HFF-Myc (cell line): ENCODE measurements at regions not wholly inside any gene's neighbourhood (a gene's known extent, or its start where the extent isn't known, plus 50 kb on each side); places are given as distances from the start of the nearest gene placed in this dataset.

Experiments used
- DNase-seq: peaks from one replicate; pipeline ENCODE4 v3.0.0-alpha.2; 2011; ENCODE audit warnings: low read depth; ENCODE audit errors: extremely low read depth
- H3K4me3 ChIP-seq: replicated peaks from 2 replicates; pipeline ENCODE4 v1.5.1; 2011; ENCODE audit warnings: low read depth, mild to moderate bottlenecking, control low read depth, low read length
- TF ChIP-seq, protein P1 (sequence below): IDR thresholded peaks from 2 replicates; pipeline ENCODE4 v1.5.1; 2012; ENCODE audit warnings: mild to moderate bottlenecking, low read depth, low read length, control low read depth; ENCODE audit errors: missing control alignments

DNA sequence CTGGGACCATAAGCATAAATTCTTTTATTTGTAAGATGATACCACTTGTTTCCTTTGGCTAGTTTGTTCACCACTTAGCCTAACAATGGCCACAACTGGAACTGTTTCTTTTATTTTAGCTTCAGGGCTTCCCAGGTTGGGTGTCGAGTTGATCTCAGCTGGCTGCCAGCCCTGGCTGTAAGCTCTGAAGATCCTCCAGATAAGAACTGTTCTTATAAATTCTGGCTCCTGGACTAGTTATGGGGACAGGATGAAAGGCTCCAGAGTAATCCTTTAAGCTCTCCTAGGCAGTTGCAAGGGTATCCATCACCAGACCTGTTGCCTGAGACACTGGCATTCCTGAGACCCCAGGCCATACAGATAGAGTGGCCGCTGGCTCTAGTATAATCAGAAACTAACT, 129.4 kb upstream of the ACSL4 start:
- DNase-seq: no peak
- TF ChIP-seq, protein P1, sequence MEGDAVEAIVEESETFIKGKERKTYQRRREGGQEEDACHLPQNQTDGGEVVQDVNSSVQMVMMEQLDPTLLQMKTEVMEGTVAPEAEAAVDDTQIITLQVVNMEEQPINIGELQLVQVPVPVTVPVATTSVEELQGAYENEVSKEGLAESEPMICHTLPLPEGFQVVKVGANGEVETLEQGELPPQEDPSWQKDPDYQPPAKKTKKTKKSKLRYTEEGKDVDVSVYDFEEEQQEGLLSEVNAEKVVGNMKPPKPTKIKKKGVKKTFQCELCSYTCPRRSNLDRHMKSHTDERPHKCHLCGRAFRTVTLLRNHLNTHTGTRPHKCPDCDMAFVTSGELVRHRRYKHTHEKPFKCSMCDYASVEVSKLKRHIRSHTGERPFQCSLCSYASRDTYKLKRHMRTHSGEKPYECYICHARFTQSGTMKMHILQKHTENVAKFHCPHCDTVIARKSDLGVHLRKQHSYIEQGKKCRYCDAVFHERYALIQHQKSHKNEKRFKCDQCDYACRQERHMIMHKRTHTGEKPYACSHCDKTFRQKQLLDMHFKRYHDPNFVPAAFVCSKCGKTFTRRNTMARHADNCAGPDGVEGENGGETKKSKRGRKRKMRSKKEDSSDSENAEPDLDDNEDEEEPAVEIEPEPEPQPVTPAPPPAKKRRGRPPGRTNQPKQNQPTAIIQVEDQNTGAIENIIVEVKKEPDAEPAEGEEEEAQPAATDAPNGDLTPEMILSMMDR: no peak
- H3K4me3 ChIP-seq: no peak overlapping the region

DNA sequence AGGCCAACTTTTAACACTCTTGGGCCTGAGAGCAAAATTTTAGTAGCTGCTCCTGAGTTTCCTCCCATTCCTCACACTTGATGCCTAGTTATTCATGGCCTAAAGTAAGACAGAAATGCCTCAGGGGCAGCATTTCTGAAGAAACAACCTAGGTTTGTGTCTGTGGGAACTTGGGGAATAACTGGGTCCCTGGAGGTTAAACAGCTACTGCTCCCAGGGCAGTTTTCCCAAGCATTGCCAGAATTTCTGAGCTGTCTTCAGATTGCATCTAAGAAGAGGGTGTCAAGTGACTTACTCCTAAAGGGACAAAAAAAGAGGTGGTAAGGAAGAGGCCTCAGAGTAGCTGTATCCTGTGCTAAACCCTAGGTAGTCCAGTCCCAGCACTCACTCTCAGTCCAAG, 130.8 kb upstream of the ACSL4 start:
- no peak for DNase-seq
- no peak overlapping the region for H3K4me3 ChIP-seq
- TF ChIP-seq, protein P1: no peak

DNA sequence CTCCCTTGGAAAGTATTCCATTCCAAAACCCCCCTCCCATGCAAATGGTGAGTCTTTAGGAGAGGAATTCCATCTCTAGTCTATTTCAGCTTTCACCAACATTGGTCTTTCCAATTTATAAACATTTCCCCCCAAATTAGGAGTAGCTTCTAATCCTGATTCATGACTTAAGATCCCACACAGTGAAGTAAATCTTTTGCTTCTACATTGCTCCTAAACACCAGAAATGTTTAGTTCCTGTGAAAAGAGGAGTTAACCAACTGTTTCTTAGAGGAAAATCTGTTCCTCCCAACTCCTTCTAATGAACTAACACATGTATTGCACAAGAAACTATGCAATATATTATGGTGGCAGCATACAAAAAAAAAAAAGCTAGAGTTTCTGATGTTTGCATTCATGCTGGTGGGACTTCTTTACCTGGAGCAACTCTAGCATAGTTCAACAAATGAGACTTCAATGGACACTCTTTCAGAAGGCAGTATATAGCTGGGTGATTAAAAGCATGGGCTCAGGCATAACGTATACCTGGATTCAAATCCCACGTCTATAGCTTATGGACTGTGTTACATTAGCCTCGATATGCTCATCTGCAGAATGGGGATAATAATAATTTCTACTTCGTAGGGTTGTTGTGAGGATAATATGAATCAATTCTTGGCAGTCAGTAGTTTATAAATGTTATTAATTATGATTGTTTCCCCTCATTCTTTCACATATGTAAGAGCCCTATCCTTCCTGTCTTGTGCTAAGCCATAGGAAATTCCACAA, 131.6 kb upstream of the TMEM164 start:
- TF ChIP-seq, protein P1: no peak
- H3K4me3 ChIP-seq: no peak overlapping the region
- no peak for DNase-seq

DNA sequence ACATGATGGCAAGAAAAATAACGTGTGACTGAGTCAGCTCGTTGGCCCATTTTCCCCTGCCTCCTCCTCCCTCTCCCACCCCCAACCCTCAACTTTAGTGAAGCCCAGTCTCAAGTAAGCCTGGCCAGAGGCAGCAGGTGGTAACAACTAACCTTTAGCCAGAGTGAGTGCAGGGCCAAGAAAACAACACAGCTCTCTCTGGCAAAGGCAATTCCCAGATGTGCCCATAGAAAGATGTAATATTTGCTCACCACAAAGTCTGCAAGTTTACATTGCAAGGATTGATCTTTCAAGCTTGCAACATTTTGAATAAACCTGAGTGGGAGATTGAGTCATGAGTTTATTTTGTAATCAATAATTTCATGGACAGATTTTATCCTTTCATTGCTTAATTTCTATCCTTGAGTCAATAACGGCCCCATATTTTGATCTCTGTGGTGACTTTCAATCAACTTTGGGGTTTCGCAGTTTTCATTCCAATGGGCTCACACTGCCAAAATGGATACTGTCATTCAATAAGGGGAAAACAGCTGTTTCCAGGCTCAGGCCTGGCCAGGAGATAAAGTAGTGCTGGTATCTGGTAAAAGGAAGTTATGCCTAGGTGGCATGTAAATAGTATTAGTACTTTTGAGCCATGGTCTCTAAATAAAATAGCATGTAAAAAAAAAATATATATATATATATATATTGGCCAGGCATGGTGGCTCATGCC, 130.7 kb upstream of the TMEM164 start:
- TF ChIP-seq, protein P1: no peak
- no peak overlapping the region for H3K4me3 ChIP-seq
- no peak for DNase-seq

DNA sequence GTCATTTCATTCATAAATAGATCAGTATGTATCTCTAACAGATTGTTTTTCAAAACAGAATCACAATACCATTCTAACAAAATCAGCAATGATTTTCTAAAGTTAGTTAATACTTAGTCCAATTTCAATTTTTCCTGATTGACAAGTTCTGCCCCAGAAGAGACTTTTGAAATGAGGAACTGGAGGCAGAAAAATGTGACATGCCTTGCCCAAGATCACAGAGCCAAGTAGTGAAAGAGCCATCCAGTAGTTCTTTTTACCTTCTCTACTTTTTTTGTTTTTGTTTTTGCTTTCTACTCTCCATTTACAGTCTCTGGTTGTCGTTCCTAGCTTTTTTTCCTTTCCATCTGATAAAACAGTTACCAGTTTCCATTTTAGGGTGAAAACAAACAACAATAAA, 129.3 kb upstream of the TMEM164 start:
- DNase-seq: no peak
- TF ChIP-seq, protein P1: no peak

DNA sequence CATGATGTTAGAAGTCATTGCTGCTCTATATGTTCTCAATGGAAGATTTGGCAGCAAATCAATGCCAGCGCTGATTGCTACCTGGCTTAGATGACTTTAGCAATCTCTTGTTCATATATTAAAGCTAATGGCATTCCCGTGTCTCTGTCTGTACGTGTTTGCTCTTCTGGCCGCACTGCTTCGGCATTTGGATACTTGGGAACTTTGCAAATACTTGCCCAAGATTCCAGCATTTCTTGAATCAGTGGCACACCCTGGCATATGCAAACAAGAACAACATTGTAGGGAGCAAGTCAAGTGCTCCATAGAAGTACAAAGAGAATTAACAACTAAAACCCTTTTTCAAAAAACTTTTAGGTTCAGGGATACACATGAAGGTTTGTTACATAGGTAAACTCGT, 128.9 kb upstream of the TMEM164 start:
- TF ChIP-seq, protein P1: no peak
- DNase-seq: no peak
- H3K4me3 ChIP-seq: no peak overlapping the region

More for the DNA sequence above, 129.3 kb upstream of the TMEM164 start:
- no peak overlapping the region for H3K4me3 ChIP-seq
